GM19438 (cell line): ENCODE measurements at regions not wholly inside any gene's neighbourhood (a gene's known extent, or its start where the extent isn't known, plus 50 kb on each side); places are given as distances from the start of the nearest gene placed in this dataset.
"Not testable (repeated sequence)": the region's sequence is repeated elsewhere in the genome, so short reads cannot be mapped to it uniquely, and the experiment has no call there.

Experiments used
- ATAC-seq: cut with Tn5 transposase; IDR thresholded peaks from one replicate; pipeline ENCODE4 v1.9.1; 2021; ENCODE audit warnings: low read depth; ENCODE audit not compliant: unreplicated experiment

- no peak for ATAC-seq
Observed at GRCh38 chr7:34207810-34208209, 302.5 kb downstream of the BMPER start.

GRCh38 chr7:34208878-34209621 is 303.7 kb downstream of the BMPER start:
- ATAC-seq = no peak

- no peak for ATAC-seq
Observed at GRCh38 chr7:34211018-34211417, 305.7 kb downstream of the BMPER start.

- ATAC-seq = no peak
Observed at GRCh38 chr7:34217972-34218371, 312.6 kb downstream of the BMPER start.

- no peak for ATAC-seq
Observed at GRCh38 chr7:34219153-34219718, 313.9 kb downstream of the BMPER start.

- ATAC-seq = no peak
Observed at GRCh38 chr7:34220506-34221185, 315.3 kb downstream of the BMPER start.

GRCh38 chr7:34222316-34222715 is 317.0 kb downstream of the BMPER start:
- ATAC-seq = no peak

- no peak for ATAC-seq
Observed at GRCh38 chr7:34222722-34223121, 317.4 kb downstream of the BMPER start.

GRCh38 chr7:34224281-34224680 is 318.9 kb downstream of the BMPER start:
- ATAC-seq = no peak

- ATAC-seq = no peak
Observed at GRCh38 chr7:34225193-34225592, 319.9 kb downstream of the BMPER start.

GRCh38 chr7:34227525-34227924 is 322.2 kb downstream of the BMPER start:
- ATAC-seq = no peak

GRCh38 chr7:34235101-34235500 is 329.8 kb downstream of the BMPER start:
- ATAC-seq = not testable (repeated sequence)

- no peak for ATAC-seq
Observed at GRCh38 chr7:34236057-34236456, 330.7 kb downstream of the BMPER start.

GRCh38 chr7:34236839-34237492 is 331.6 kb downstream of the BMPER start:
- no peak for ATAC-seq

- no peak for ATAC-seq
Observed at GRCh38 chr7:34237493-34237849, 332.1 kb downstream of the BMPER start.

GRCh38 chr7:34240417-34240816 is 335.1 kb downstream of the BMPER start:
- no peak for ATAC-seq

GRCh38 chr7:34242391-34242790 is 337.1 kb downstream of the BMPER start:
- no peak for ATAC-seq

- no peak for ATAC-seq
Observed at GRCh38 chr7:34245246-34245645, 339.9 kb downstream of the BMPER start.

- no peak for ATAC-seq
Observed at GRCh38 chr7:34247468-34247867, 342.1 kb downstream of the BMPER start.

- no peak for ATAC-seq
Observed at GRCh38 chr7:34249192-34249591, 343.9 kb downstream of the BMPER start.

- no peak for ATAC-seq
Observed at GRCh38 chr7:34260279-34260678, 354.9 kb downstream of the BMPER start.
